ENCODE measurements at regions not wholly inside any gene's neighbourhood (a gene's known extent, or its start where the extent isn't known, plus 50 kb on each side); places are given as distances from the start of the nearest gene placed in this dataset.

DNA sequence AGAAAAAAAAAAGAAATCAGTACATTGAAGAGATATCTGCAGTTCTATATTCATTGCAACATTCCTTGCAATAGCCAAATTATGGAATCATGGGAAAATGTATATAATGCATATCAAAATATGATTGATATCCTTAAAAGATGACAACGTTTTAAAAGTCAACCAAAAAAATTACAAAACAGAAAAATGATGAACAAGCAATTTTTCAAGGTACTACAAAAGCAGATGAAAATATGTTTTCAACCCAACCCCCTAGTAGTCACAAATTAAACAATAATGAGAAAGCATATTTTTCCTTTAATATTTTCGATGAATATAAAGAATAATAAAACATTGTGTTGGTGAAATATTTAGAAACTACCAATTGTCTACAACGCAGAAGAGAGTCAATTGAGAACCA, 497.6 kb downstream of the MEI4 start:
- Histone ChIP-seq H3K27me3 (ENCODE audit: control insufficient read depth, insufficient read depth, low read length) (no peaks in the 10 kb centered on the region), H3K4me3 (ENCODE audit: low read depth, low read length) (no peak overlapping the region), H3K36me3 (ENCODE audit: control insufficient read depth, insufficient read depth, low read length) (no peaks in the 10 kb centered on the region)
- FAIRE-seq: no peak
- no peak for DNase-seq (ENCODE audit: low read depth)
- no peak for TF ChIP-seq CTCF (IDR thresholded peaks at IDR 0.05; ENCODE audit: insufficient read depth, low read length, severe bottlenecking)

GRCh38 chr6:78153976-78154375, 501.1 kb downstream of the MEI4 start:
- Histone ChIP-seq H3K4me3 (ENCODE audit: low read depth, low read length) (no peak overlapping the region), H3K36me3 (ENCODE audit: control insufficient read depth, insufficient read depth, low read length) (no peaks in the 10 kb centered on the region), H3K27me3 (ENCODE audit: control insufficient read depth, insufficient read depth, low read length) (no peaks in the 10 kb centered on the region)
- no peak for TF ChIP-seq CTCF (IDR thresholded peaks at IDR 0.05; ENCODE audit: insufficient read depth, low read length, severe bottlenecking)
- DNase-seq (ENCODE audit: low read depth) (no peak), FAIRE-seq (no peak)

GRCh38 chr6:78157606-78158005, 504.8 kb downstream of the MEI4 start:
- DNase-seq (ENCODE audit: low read depth) (no peak), FAIRE-seq (no peak)
- Histone ChIP-seq H3K36me3 (ENCODE audit: control insufficient read depth, insufficient read depth, low read length) (no peaks in the 10 kb centered on the region), H3K27me3 (ENCODE audit: control insufficient read depth, insufficient read depth, low read length) (no peaks in the 10 kb centered on the region), H3K4me3 (ENCODE audit: low read depth, low read length) (no peak overlapping the region)
- no peak for TF ChIP-seq CTCF (IDR thresholded peaks at IDR 0.05; ENCODE audit: insufficient read depth, low read length, severe bottlenecking)

- FAIRE-seq: no peak
- no peak for DNase-seq (ENCODE audit: low read depth)
- no peak for TF ChIP-seq CTCF (IDR thresholded peaks at IDR 0.05; ENCODE audit: insufficient read depth, low read length, severe bottlenecking)
- H3K36me3 ChIP-seq (ENCODE audit: control insufficient read depth, insufficient read depth, low read length): no peaks in the 10 kb centered on the region
- H3K4me3 ChIP-seq (ENCODE audit: low read depth, low read length): no peak overlapping the region
- no peaks in the 10 kb centered on the region for H3K27me3 ChIP-seq (ENCODE audit: control insufficient read depth, insufficient read depth, low read length)
These were observed 536.1 kb downstream of the MEI4 start for GRCh38 chr6:78188891-78189290.

GRCh38 chr6:78192057-78192456, 539.2 kb downstream of the MEI4 start:
- FAIRE-seq: no peak
- Histone ChIP-seq H3K36me3 (ENCODE audit: control insufficient read depth, insufficient read depth, low read length) (no peaks in the 10 kb centered on the region), H3K4me3 (ENCODE audit: low read depth, low read length) (no peak overlapping the region), H3K27me3 (ENCODE audit: control insufficient read depth, insufficient read depth, low read length) (no peaks in the 10 kb centered on the region)
- DNase-seq (ENCODE audit: low read depth): no peak
- no peak for TF ChIP-seq CTCF (IDR thresholded peaks at IDR 0.05; ENCODE audit: insufficient read depth, low read length, severe bottlenecking)

GRCh38 chr6:78199044-78199443, 546.2 kb downstream of the MEI4 start:
- no peak for TF ChIP-seq CTCF (IDR thresholded peaks at IDR 0.05; ENCODE audit: insufficient read depth, low read length, severe bottlenecking)
- Histone ChIP-seq H3K36me3 (ENCODE audit: control insufficient read depth, insufficient read depth, low read length) (no peaks in the 10 kb centered on the region), H3K27me3 (ENCODE audit: control insufficient read depth, insufficient read depth, low read length) (no peaks in the 10 kb centered on the region), H3K4me3 (ENCODE audit: low read depth, low read length) (no peak overlapping the region)
- FAIRE-seq: no peak
- DNase-seq (ENCODE audit: low read depth): no peak
